GM19328 (cell line): ENCODE measurements at regions not wholly inside any gene's neighbourhood (a gene's known extent, or its start where the extent isn't known, plus 50 kb on each side); places are given as distances from the start of the nearest gene placed in this dataset.
"Not testable (repeated sequence)": the region's sequence is repeated elsewhere in the genome, so short reads cannot be mapped to it uniquely, and the experiment has no call there.

Experiments
- ATAC-seq: cut with Tn5 transposase; IDR thresholded peaks from one replicate; pipeline ENCODE4 v1.9.1; 2021; ENCODE audit warnings: mild to moderate bottlenecking, moderate library complexity; ENCODE audit not compliant: unreplicated experiment

DNA sequence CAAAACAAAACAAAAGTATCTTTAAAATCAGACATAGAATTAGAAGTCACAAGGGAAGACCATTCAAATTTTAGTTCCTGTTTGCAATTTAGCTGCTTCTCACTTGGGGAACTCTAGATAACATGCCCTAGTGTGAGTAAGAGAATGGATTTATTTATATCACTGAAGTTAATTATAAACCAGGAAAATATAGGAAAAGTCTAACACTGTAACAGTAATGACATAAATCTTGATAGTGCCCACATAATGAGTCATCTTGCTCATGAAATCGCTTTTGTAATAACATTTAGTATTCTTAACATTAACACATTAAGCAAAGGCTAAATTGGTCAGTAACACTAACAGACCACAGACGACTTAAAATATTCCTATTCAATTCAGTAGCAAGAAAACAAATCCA, 710.7 kb downstream of the STPG2 start:
- ATAC-seq: no peak

DNA sequence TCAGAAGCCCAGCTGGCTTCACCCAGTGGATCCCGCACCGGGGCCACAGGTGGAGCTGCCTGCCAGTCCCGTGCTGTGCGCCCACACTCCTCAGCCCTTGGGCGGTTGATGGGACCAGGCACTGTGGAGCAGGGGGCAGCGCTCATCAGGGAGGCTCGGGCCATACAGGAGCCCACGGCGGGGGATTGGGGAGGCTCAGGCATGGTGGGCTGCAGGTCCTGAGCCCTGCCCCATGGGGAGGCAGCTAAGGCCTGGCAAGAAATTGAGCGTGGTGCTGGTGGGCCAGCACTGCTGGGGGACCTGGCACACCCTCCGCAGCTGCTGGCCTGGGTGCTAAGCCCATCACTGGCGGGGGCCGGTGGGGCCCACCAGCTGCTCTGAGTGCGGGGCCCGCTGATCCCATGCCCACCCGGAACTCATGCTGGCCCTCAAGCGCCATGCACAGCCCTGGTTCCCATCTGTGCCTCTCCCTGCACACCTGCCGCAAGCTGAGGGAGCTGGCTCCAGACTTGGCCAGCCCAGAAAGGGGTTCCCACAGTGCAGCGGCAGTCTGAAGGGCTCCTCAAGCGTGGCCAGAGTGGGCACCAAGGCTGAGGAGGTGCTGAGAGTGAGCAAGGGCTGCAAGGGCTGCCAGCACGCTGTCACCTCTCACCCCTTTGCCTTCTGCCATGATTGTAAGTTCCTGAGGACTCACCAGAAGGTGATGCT, 705.1 kb downstream of the STPG2 start:
- not testable (repeated sequence) for ATAC-seq

DNA sequence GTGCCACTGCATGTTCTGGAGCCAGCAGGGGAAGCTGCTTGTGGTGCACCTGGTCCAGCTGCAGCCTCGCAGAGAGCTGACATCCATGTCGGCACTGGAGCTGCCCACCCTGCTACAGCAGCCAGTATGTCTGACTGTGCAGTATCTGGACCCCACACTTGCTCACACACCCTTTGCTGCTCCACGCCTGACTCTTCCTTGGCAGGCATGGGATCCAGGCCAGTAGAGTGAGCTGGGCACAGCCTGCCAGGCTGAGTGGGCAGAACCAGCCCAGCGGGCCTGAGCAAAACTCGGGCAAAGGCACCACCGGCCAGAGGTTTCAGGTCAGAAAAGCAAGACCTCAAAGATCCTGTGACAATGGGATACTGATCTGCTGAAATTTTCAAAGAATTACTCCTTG, 690.1 kb downstream of the STPG2 start:
- no peak for ATAC-seq

DNA sequence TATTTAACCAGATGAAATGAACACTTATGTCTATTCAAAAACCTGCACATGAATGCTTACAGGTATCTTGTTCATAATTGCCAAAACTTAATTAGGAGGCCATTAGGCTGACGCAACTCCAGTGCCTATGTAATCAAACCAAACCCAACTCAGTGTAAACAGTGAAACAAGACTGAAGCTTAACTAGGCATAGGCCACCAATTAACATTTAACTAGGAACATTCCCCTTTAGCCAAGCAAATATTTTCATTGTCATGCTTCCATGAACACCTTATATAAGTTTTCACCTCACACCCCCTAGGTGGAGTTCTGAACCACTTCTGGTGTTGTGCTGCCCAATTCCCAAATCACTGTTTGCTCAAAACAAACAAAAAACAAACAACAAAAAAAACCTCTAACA, 686.0 kb downstream of the STPG2 start:
- ATAC-seq: no peak

DNA sequence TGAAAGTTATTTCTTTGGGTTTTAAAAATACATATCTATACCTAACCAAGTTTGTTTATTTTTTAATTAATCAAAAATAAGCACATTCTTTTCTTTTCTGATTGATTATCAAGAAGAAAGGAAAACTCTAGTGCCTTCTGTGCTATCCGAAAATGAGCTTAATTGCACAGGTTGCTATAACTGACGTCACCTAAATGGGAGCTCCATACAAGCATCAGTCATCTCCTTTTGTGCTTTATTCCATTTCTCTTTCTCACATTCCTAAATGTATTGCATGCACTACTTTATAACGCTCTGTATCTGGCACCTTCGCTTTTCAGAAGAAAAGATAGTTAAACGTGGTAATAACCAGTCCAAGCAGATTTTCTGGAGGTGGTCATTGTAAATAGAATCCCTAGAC, 675.0 kb downstream of the STPG2 start:
- ATAC-seq: no peak

DNA sequence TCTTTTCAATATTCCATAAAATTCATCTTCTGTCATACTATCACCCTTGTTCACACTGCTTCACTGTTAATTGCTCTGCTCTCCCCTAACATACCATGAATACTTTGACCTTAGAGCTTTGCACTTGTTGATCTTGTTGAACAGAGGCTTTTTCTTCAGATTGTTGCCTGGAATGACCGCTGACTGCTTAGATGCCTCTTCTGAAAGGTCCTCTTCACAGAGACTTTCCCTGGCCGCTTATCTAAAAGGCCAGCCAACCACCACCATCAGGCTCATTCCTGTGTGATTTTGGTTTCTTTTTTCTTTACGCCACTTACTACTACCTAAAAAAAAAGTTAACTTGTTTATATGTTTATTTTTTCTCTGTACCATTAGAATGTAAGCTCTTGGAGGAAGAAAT, 667.7 kb downstream of the STPG2 start:
- ATAC-seq: no peak

DNA sequence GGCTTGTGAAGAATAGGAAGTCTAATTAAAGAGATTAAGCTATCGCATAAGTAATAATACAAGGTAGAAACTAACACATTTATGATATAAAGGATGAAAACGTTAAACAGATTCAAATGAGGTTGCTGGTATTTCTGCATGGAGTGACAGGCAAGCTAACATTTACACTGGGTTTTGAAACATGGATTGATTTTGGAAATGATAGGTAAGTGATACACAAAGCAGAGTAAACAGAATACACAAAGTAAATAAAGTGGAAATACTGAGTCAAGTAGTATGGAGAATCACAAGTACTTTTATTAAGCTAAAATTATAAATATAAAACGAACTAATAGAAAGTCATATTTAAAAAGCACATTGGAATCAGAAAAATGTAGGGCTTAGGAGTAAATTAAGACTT, 665.3 kb downstream of the STPG2 start:
- no peak for ATAC-seq

DNA sequence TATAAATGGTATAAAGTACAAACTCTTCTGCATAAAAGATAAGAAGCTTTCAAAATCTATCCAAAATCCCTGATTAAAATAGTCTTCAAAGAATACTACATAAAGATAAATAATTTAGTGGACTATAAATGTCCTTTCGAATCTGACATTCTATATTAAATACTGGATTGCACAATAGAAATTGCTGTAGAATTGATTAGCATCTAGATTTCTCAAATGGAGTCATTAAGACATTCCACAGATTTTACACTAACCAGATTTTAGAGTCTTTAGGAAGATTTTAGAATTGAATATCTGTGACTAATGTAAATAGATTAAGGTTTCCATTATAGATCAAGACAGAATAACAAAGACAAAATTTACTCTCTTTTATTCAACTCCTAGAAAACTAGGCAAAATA, 663.9 kb downstream of the STPG2 start:
- no peak for ATAC-seq

DNA sequence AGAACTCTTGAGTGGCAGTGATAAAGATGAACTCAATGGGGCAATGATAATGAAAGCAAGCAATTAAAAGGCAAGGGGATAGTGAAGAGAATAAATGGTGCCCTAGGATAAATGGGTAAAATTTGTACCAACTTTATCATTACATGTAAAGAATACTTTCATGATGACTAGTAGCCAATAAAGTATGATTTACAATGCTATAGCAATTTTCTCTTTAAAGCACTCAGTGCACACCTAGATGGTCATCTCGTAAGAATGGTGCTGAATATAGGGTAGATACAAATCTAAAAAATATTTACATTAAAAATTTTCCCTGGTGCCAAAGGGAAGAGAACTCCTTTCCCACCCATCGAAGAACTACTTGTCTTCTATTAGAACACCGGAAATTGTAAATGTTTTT, 651.4 kb downstream of the STPG2 start:
- no peak for ATAC-seq

DNA sequence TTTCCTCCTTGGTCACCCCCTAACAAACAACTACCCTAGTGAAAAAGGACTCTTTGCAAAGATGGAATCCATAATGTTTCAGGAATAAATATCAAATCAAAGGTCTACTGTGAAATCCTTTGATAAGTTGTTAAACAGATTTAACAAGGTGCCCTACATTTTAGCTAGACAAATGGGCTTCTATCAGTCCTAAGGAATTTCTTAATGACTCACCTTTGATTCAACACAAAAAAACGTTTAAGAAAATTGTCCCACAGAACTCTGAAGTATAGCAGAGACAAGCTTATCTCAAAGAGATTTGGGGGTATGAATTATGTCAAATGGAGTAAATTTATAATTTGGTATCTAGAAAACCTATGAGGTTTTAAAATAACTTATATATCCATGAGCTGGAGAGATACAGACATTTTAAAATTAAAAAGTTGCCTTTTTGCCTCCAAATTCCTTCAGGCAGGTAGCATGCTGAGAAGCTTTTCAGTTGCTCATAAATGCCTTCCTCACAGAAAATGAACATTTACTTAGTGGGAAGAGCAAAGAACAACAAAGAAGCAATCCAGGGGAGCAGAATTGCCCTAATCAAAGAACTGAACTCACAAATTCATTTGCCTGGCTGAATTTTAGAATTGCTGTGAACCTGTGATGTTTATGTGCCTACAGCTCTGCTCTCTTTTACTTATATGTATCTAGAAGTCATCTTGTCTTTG, 649.3 kb downstream of the STPG2 start:
- no peak for ATAC-seq

DNA sequence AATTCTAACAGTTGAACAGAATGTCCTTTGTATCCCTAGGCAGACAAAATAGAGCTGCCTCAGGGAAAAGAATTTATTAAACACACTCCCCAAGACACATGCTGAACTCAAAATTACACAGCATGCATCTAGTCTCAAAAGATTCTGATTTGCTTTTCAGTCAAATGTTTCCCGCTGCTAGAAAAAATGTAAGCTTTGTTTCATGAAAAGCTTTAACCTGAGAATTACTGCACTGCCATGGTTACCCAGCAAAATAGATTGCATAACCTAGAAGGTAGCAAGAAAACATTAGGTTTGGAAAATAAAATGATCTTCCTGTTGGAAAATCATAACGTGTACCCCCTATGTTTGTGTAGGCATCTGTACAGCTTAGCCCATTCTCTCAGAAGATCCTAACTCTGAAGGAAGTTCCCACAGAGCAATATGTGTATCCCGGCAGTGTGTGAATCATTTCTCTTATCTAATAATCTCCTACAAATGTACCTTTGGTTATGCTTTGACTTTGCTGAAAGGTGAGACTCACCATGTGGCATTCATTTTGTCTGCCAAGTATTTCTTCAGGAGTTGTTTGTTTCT, 646.9 kb downstream of the STPG2 start:
- no peak for ATAC-seq

DNA sequence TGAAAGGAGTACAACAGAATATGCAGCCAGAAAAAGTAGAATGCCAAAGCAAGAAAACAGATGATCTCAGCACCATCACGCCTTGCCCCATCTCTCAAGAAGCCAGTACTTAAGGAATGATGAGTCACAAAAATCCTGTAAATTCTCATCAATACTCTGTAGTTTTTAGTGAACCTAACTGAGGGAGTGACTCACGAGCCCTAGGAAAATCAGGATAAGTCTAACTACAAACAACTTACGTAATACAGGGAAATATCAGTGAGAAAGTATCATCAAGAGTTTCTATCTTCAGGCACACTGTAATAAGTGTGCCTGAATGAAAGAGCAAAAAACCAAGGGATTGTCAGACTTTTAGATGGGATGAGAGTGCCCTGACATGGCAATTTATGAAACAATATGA, 644.4 kb downstream of the STPG2 start:
- no peak for ATAC-seq

DNA sequence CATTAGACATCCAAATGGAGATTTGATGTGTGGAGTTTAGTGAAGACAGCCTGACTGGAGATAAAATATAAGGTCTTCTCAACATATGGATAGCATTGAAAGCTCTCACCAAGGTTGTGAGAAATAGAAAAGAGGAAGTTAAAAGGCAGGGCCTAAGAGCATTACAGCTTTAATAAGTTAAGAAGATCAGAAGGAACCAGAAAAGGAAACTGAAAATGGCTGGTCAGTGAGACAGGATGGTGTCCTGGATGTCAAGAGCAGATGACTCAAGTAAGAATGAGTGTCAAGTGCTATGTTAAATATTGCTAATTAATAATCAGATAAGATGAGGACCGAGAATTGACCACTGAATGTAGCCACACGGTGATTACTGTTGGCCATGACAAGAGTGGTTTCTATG, 642.9 kb downstream of the STPG2 start:
- peak; percentile 95 for ATAC-seq

DNA sequence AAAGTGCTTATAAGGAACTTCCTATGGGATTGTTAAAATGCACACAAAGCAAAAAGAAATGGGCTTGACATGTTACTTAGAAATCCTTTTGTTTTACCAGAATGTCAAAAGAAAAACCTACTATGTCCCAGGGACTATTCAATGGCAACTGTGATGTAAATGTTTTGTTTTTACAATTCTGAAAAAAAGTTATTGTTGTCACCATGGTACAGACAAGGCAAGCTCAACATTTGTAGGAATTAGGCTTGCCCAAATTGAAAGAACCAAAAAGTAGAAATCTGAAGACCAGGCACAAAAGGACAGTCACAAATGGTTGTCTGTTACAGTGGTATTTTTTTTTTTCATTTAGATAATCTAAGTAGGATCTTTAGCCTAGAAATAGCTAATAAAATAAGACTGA, 638.6 kb downstream of the STPG2 start:
- no peak for ATAC-seq

DNA sequence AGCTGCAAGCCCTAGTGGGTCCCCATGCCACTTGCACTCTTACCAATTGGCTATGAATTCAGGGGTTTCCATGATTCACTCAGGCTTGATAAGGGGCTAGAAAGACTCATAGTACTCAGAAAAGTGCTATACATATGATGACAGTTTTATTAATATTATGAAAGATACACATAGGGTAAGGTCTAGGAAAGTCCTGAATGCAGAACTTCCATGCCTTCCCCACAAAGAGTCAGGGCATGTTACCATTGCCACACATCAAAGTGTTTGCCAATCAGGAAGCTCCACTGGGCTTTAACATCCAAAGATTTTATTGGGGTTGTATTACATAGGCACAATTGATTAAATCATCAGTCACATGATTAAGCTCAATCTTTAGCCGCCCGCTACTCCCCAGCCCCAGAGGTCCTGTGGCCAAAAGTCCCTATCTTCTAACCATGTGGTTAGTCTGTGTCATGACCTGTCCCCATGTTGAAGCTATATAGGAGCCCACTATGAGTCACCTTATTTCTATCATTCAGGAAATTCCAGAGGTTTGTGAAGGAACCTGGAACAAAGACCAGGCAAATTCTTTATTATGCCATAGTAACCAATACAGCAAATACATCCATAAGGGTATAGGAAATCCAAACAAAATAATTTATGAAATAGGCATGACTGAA, 635.6 kb downstream of the STPG2 start:
- no peak for ATAC-seq
